ENCODE measurements at regions not wholly inside any gene's neighbourhood (a gene's known extent, or its start where the extent isn't known, plus 50 kb on each side); places are given as distances from the start of the nearest gene placed in this dataset.

DNA sequence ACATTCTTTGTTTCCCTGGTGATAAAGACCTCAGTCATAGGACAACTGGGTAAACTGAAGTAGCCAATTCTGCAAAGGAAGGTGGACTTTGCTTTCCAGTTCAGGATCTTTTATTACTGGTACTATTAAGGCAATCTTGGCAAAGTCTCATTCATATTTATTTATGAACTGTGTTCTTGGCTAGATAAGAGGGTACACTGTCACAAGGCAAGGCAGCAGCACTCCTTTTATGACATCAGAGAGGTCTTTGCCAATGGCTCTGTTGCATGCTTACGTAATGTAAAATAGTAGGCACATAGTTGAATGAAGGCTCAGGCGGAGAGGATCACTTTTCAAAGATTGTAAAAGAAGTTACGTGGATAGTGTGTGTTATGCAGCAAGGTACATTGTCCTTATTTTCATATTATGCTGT lies 63.7 kb upstream of the PDK4 start:
- Mint-ChIP-seq H3K4me1 (no peaks in the 10 kb centered on the region), H3K36me3 (no peaks in the 10 kb centered on the region), H3K4me3 (no peak overlapping the region), H3K27ac (no peak overlapping the region), H3K9me3 (peaks cover 0 to 8% (median 6%) of the 10 kb centered on the region in 7 donors), H3K27me3 (no peaks in the 10 kb centered on the region)
- Histone ChIP-seq H3K9me3 (ENCODE audit: control insufficient read depth in 2 of 2, low read length in 2 of 2) (peaks cover 2 to 7% of the 10 kb centered on the region in 2 experiments), H3K27ac (ENCODE audit: insufficient read depth, low read length, poor library complexity, severe bottlenecking) (no peak overlapping the region), H3K27me3 (ENCODE audit: control insufficient read depth, insufficient read depth, low read length) (no peaks in the 10 kb centered on the region), H3K36me3 (ENCODE audit: control insufficient read depth, insufficient read depth, low read length) (no peaks in the 10 kb centered on the region), H3K4me1 (ENCODE audit: control insufficient read depth, insufficient read depth, low read length, poor library complexity, severe bottlenecking) (no peaks in the 10 kb centered on the region), H3K4me3 (ENCODE audit: low read depth, low read length) (no peak overlapping the region)
- no peak for ATAC-seq (ENCODE audit: low read depth in 2 of 2)
- DNase-seq: no peak

GRCh38 chr7:95658676-95659075 lies 62.4 kb upstream of the PDK4 start:
- Mint-ChIP-seq H3K4me3 (no peak overlapping the region), H3K36me3 (no peaks in the 10 kb centered on the region), H3K4me1 (no peaks in the 10 kb centered on the region), H3K9me3 (peaks cover 0 to 8% (median 6%) of the 10 kb centered on the region in 7 donors), H3K27me3 (no peaks in the 10 kb centered on the region), H3K27ac (no peak overlapping the region)
- no peak overlapping the region for H3K27ac ChIP-seq (ENCODE audit: insufficient read depth, low read length, poor library complexity, severe bottlenecking)
- no peak overlapping the region for H3K4me3 ChIP-seq (ENCODE audit: low read depth, low read length)
- H3K36me3 ChIP-seq (ENCODE audit: control insufficient read depth, insufficient read depth, low read length): no peaks in the 10 kb centered on the region
- DNase-seq (no peak), ATAC-seq (ENCODE audit: low read depth in 2 of 2) (no peak)
- H3K9me3 ChIP-seq (ENCODE audit: control insufficient read depth in 2 of 2, low read length in 2 of 2): peaks cover 2 to 7% of the 10 kb centered on the region in 2 experiments
- no peaks in the 10 kb centered on the region for H3K27me3 ChIP-seq (ENCODE audit: control insufficient read depth, insufficient read depth, low read length)
- H3K4me1 ChIP-seq (ENCODE audit: control insufficient read depth, insufficient read depth, low read length, poor library complexity, severe bottlenecking): no peaks in the 10 kb centered on the region

DNA sequence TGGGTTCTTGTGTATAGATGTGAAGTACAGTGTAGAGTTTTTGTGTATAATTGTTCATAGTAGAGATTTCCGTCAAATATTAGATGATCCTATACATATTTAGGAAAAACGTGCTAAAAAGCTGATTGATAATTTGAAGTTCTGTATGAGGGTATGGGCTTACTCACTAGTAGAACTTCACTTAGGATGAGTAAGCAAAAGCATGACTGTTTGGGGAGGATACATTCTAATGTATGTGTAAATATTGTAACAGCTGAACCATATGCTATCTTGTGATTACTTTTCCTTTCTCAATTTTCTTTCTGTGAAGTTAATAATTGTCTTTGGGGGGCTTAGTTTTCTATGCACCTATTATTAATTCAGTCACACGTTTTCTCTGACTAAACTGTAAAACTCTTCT lies 53.2 kb upstream of the PDK4 start:
- ATAC-seq (ENCODE audit: low read depth in 2 of 2): no peak
- no peak overlapping the region for H3K4me3 Mint-ChIP-seq
- no peak for DNase-seq
- Histone ChIP-seq H3K27ac (ENCODE audit: insufficient read depth, low read length, poor library complexity, severe bottlenecking) (no peak overlapping the region), H3K27me3 (ENCODE audit: control insufficient read depth, insufficient read depth, low read length) (no peaks in the 10 kb centered on the region), H3K9me3 (ENCODE audit: control insufficient read depth in 2 of 2, low read length in 2 of 2) (no peaks in the 10 kb centered on the region), H3K4me1 (ENCODE audit: control insufficient read depth, insufficient read depth, low read length, poor library complexity, severe bottlenecking) (no peaks in the 10 kb centered on the region), H3K36me3 (ENCODE audit: control insufficient read depth, insufficient read depth, low read length) (no peaks in the 10 kb centered on the region), H3K4me3 (ENCODE audit: low read depth, low read length) (no peak overlapping the region)
- H3K27ac Mint-ChIP-seq: no peak overlapping the region
- H3K4me1 Mint-ChIP-seq: no peaks in the 10 kb centered on the region
- no peaks in the 10 kb centered on the region for H3K36me3 Mint-ChIP-seq
- peaks cover 4% of the 10 kb centered on the region for H3K27me3 Mint-ChIP-seq
- peaks cover 0 to 6% (median 0%) of the 10 kb centered on the region in 7 donors for H3K9me3 Mint-ChIP-seq

- Histone ChIP-seq H3K27ac (ENCODE audit: insufficient read depth, low read length, poor library complexity, severe bottlenecking) (no peak overlapping the region), H3K9me3 (ENCODE audit: control insufficient read depth in 2 of 2, low read length in 2 of 2) (no peaks in the 10 kb centered on the region), H3K4me1 (ENCODE audit: control insufficient read depth, insufficient read depth, low read length, poor library complexity, severe bottlenecking) (no peaks in the 10 kb centered on the region), H3K36me3 (ENCODE audit: control insufficient read depth, insufficient read depth, low read length) (no peaks in the 10 kb centered on the region), H3K4me3 (ENCODE audit: low read depth, low read length) (no peak overlapping the region), H3K27me3 (ENCODE audit: control insufficient read depth, insufficient read depth, low read length) (no peaks in the 10 kb centered on the region)
- Mint-ChIP-seq H3K27ac (no peak overlapping the region), H3K4me3 (no peak overlapping the region), H3K9me3 (peaks cover 0 to 5% (median 0%) of the 10 kb centered on the region in 7 donors), H3K4me1 (no peaks in the 10 kb centered on the region), H3K27me3 (peaks cover 7% of the 10 kb centered on the region), H3K36me3 (no peaks in the 10 kb centered on the region)
- ATAC-seq (ENCODE audit: low read depth in 2 of 2): no peak
- DNase-seq: no peak
Measured at GRCh38 chr7:95646350-95646749, 50.0 kb upstream of the PDK4 start.

All from CD4-positive, CD25-positive, alpha-beta regulatory T cell (primary cell).